Brain pericyte (primary cell): ENCODE measurements at regions not wholly inside any gene's neighbourhood (a gene's known extent, or its start where the extent isn't known, plus 50 kb on each side); places are given as distances from the start of the nearest gene placed in this dataset.

Experiments used
- DNase-seq: peaks from one replicate; pipeline ENCODE4 v3.0.0-alpha.2; 2012; ENCODE audit warnings: low read depth, low spot score

- no peak for DNase-seq
Measured at GRCh38 chr18:40464032-40464431, 1491.0 kb upstream of the PIK3C3 start.

- no peak for DNase-seq
Measured at GRCh38 chr18:40453903-40454302, 1501.1 kb upstream of the PIK3C3 start.

DNA sequence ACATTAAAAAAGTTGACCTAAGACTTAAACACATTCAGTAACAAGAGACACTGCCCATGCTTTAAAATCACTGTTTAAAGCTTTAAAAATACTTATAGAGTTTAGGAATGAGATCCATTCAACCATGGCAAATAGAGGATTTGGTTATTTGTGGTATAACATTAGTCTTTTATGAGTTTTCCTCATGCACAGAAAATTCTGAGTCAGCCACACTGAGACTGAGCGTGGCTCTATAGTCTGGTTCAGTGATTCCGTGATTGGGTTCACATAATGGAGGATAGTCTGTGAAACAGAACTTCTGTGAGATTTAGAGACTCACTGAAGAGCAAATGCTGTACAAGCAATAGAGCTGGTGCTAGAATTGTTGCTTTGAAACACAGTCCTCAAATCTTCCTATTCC is 1502.4 kb upstream of the PIK3C3 start:
- no peak for DNase-seq

GRCh38 chr18:40450751-40451150 is 1504.3 kb upstream of the PIK3C3 start:
- no peak for DNase-seq

DNA sequence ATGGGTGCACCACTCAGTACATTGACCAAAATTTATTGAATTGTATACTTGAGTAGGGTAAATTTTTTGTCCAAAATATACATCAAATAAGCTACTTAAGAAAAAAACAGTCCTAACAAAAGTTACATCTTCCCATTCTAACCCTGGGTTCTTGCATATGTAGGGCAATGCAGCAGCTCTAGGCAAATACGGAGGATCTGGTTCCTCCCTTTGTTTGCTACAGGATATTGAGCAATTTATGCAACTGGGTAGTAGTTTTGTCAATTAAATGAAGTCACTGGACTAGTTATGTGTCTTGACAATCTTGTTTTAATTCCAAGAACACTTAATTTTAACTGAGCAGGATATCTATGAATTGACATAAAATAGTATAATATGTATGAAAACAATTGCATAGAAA is 1507.2 kb upstream of the PIK3C3 start:
- DNase-seq, result no peak

DNA sequence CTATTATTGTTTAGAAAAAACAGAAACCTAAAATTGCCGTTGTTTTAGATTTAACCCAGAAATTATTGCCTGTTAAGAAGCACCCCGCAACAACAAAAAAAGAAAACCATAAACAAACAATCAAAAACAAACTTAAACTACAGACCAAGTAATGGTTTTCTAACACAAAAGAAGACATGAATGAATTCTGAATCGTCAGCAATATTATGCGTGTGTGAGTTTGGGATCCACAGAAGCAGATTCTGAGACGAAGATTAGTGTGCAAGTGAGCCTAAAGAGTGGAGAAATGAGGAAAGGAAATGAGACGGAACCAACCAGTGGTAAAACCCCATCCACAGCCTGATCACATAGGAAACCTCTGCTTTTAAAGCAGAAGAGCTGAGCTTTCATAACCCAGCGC is 1514.9 kb upstream of the PIK3C3 start:
- DNase-seq, result no peak

DNA sequence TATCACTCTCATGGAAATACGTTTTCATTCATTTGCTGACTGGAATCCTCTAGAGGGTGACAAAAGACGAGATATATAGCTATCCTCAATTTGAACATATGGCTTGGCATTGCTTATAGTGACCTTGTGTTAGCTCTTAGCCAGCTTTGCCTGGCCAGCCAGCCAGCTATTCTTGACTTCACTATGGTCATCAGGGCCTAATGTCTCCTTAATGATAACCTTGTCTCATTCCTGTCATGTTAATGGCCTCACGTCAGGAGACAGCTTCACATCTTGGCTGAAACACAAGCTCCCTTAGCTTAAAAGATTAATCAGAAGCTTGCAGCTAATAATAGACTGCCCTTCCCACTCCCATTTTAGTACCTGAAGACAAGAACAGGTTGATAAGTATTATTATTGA is 1517.5 kb upstream of the PIK3C3 start:
- DNase-seq, result no peak

- no peak for DNase-seq
Measured at GRCh38 chr18:40431071-40431985, 1523.7 kb upstream of the PIK3C3 start.

DNA sequence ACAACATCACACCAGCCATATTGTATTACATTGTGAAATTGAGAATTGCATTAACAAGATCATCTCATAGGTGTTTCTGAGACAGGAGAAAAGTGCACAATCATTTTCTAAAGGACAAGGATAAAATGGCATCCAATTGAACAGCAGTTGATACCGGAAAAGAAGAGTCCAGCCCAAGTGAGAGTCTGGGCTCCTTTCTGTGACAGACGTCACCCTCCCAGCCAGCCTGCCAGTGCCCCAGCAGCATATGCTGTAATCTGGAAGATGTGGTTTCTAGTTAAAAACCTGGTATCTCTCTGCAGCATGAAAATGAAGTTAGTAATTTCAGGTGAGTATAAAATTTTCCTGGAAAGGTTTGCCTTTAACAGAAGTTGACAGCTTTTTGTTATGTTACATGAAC is 1531.7 kb upstream of the PIK3C3 start:
- no peak for DNase-seq

DNA sequence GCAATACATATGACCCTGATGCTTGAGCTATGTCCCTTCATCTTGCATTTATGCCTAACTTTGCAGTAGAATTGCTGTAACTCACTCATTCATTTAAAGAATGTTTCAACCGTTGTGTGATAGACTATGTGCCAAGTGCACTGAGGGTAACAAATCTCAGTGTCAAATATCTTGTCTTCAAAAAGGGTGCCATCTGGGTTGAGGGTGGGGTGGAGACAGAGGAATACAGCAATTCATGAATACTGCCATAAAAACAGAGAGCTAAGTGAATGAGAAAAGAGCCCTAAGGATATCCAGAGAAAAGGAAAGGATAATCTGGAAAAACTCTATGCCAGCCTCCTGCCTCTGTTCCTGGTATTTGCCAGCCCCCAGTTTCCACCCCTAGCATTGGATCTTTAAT is 1534.4 kb upstream of the PIK3C3 start:
- no peak for DNase-seq

- no peak for DNase-seq
Measured at GRCh38 chr18:40417501-40417900, 1537.5 kb upstream of the PIK3C3 start.

DNA sequence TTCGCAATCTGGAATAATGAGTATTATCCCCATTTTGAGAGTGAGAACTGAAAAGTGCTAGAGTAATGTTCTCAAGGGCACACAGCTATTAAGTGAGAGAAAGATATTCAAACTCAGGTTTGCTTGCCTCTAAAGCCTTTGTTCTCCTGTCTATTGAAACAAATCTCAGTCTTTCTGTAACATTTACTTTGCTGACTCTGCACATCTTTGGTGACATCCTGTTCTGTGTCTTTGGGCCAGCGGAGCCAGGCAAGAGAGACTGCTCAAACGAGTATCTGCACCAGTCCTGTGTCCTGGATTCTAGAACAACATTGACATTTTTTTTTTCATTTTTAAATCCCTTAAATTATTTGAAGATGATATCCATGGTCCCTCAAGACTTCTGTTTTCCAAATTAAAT is 1539.2 kb upstream of the PIK3C3 start:
- DNase-seq, result no peak

- no peak for DNase-seq
Measured at GRCh38 chr18:40415176-40415791, 1539.8 kb upstream of the PIK3C3 start.

DNA sequence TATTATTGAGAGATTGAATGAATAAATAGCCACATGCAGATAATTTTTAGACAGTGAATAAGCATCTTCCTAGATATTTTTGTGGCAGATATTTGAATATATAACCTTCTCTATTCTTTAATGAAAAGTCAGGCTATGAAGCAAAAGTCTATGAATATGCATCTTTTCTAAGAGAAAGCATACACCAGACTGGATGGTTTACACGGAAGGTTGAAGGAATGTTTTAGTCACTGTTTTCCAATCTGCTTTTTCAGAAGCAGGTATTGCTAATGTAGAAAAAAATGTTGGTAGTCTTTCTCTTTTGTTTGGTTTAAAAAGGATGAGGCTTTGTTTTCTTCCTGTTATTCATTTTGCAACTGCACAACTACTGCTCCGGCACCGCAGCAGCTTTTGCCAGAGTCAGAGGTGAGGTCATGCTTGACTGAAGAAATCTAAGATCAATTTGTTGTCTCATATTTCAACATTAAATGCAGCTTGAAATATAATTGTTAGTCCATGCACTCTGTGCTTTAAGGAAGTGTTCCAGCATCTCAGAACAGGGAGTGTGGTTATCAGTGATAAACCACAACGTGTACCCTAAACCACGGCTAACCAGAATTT is 1540.8 kb upstream of the PIK3C3 start:
- DNase-seq, result no peak

DNA sequence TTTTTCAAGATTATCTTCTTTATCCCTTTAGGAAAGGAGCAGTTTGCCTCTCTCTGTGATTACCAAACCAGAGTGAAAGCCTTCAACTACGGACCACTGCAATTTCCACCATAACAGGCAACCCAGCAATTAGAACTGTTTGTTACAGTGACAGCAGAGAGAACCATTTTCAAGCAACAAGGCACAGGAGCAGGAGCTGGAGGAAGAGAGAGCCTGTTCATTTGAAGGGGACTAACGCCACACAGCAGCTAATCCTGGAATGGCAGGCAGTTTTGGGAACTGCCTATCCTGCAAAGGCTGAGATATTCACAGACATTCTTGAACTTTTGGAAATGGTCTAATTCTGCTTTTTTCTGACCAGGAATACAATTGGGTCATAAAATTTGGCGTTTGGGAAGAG is 1541.9 kb upstream of the PIK3C3 start:
- no peak for DNase-seq

GRCh38 chr18:40412410-40412809 is 1542.6 kb upstream of the PIK3C3 start:
- no peak for DNase-seq

DNA sequence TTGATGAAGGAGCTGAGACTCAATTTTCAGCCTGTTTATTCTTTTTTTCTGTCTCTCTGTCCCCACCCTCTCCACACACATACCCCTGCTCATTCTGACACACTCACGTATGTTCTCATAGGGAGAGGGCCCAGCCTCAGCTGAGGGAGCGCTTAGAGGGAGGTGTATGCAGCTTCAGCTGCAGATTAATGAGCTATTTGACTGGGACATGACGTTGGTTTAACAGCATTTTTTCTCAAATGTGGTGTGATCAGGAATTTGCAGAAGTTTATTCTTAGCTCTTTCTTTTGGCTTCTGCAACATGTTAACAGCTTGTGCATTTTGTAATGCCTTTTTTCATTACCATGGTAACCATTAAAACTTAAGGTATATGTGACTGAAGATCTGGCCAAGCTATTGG is 1547.1 kb upstream of the PIK3C3 start:
- no peak for DNase-seq

DNA sequence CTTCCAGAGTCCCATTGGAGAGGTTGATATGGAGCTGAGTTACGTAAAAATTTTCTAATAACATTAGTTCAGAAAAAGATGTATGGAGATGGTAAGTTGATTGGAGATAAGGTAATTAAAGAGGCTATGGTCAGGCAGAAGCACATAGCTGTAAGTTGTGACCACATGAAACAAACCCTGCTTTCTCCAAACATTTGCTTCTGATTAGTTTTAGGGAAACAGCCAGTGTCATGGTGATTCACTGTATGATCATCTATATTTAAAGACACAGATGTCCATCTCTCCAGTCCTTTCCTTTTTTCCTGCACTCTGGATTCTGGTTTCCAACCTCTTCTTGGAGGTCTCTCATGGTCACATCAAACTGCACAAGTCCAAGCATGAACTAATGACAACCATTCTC is 1550.8 kb upstream of the PIK3C3 start:
- no peak for DNase-seq

- DNase-seq, result no peak
Measured at GRCh38 chr18:40402052-40402451, 1553.0 kb upstream of the PIK3C3 start.

GRCh38 chr18:40388121-40388520 is 1566.9 kb upstream of the PIK3C3 start:
- no peak for DNase-seq

DNA sequence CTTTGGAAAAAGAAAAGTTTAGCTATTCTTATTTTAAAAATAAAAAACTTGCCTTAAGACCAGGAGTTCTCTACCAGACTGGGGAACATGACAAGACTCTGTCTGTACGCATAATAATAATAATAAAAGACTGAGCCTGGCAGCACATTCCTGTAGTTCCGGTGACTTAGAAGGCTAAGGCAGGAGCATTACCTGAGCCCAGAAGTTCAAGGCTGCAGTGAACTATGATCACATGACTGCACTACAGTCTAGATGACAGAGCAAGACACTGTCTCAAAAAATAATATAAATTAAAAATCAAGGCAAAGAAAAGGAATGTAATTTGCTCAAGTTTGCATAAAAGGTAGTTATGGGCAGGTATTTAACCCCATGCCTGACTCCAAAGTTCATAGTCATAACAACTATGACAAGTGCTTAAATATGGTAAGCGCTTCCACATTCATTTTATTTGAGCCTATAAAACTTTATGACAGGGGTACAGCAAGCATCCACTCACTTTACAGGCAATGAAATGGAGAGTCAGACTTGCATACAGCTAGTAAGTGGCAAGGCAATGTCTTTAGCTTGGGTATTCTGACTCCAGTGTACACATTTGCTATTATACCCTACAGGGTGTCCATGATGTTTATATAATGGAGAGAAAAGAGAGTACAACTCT is 1567.8 kb upstream of the PIK3C3 start:
- no peak for DNase-seq

DNA sequence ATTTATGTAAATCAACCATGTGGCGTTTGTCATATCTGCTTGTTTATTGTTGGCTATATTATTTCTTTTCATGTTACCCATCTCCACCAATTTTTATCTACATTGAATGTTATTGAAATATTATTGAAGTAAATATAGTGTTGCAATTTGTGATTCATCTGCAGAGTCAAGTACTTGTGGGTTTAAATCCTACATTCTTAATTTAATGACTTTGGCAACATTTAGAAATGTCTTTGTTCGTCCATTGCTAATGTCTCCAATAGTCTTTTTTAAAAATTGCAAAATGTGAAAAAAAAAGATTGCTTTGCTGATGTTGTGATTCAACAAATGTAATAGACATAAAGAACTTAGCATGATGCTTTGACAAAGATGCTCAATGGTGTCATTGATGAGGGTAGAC is 1572.8 kb upstream of the PIK3C3 start:
- DNase-seq, result no peak
